BLaER1 (cell line): ENCODE measurements at regions not wholly inside any gene's neighbourhood (a gene's known extent, or its start where the extent isn't known, plus 50 kb on each side); places are given as distances from the start of the nearest gene placed in this dataset.

Experiments
- H3K27ac ChIP-seq: shearing (Covaris generic); formaldehyde crosslinking; 2 replicates; pipeline ENCODE4 v1.8.1; 2022
- H3K27me3 ChIP-seq: shearing (Covaris generic); formaldehyde crosslinking; 2 replicates; pipeline ENCODE4 v1.8.1; 2022
- H3K36me3 ChIP-seq: shearing (Covaris generic); formaldehyde crosslinking; 2 replicates; pipeline ENCODE4 v1.8.1; 2022
- H3K4me1 ChIP-seq: shearing (Covaris generic); formaldehyde crosslinking; 2 replicates; pipeline ENCODE4 v1.8.1; 2022
- H3K4me2 ChIP-seq: shearing (Covaris generic); formaldehyde crosslinking; 2 replicates; pipeline ENCODE4 v1.8.1; 2022
- H3K4me3 ChIP-seq: shearing (Covaris generic); formaldehyde crosslinking; 2 replicates; pipeline ENCODE4 v1.8.1; 2022
- H3K9ac ChIP-seq: shearing (Covaris generic); formaldehyde crosslinking; 2 replicates; pipeline ENCODE4 v1.8.1; 2022
- H3K9me3 ChIP-seq: shearing (Covaris generic); formaldehyde crosslinking; 2 replicates; pipeline ENCODE4 v1.8.1; 2022
- H4K20me1 ChIP-seq: shearing (Covaris generic); formaldehyde crosslinking; 2 replicates; pipeline ENCODE4 v1.8.1; 2022
- Cebpa-rat ChIP-seq: shearing (Covaris generic); IDR thresholded peaks from 2 replicates; pipeline ENCODE4 v1.8.1; 2022

- H3K4me2 ChIP-seq, result peak overlapping the region; percentile 45
- H3K4me3 ChIP-seq, result no peak overlapping the region
- H3K9ac ChIP-seq, result no peak overlapping the region; the same call in 1 of the 2 replicates
- H3K9me3 ChIP-seq, result no peaks in the 10 kb centered on the region
- H3K4me1 ChIP-seq, result peaks cover 80% of the 10 kb centered on the region
- H3K27me3 ChIP-seq, result no peaks in the 10 kb centered on the region
- H4K20me1 ChIP-seq, result no peaks in the 10 kb centered on the region
- no peak for TF ChIP-seq Cebpa-rat
- peak overlapping the region; percentile 27 for H3K27ac ChIP-seq
- H3K36me3 ChIP-seq, result no peaks in the 10 kb centered on the region
Observed at GRCh38 chr20:19943061-19943521, 74.1 kb upstream of the NAA20 start.

GRCh38 chr20:19944772-19945459 lies 72.2 kb upstream of the NAA20 start:
- peaks cover 66% of the 10 kb centered on the region for H3K4me1 ChIP-seq
- H4K20me1 ChIP-seq, result no peaks in the 10 kb centered on the region
- H3K4me3 ChIP-seq, result no peak overlapping the region
- TF ChIP-seq Cebpa-rat, result no peak
- no peaks in the 10 kb centered on the region for H3K9me3 ChIP-seq
- no peaks in the 10 kb centered on the region for H3K27me3 ChIP-seq
- H3K4me2 ChIP-seq, result peak overlapping the region; percentile 63
- H3K9ac ChIP-seq, result no peak overlapping the region
- no peak overlapping the region for H3K27ac ChIP-seq
- H3K36me3 ChIP-seq, result no peaks in the 10 kb centered on the region

GRCh38 chr20:19945732-19946670 lies 71.2 kb upstream of the NAA20 start:
- Histone ChIP-seq H3K27me3 (no peaks in the 10 kb centered on the region), H3K36me3 (no peaks in the 10 kb centered on the region), H3K4me3 (no peak overlapping the region), H3K4me2 (peak overlapping the region; percentile 63), H4K20me1 (no peaks in the 10 kb centered on the region), H3K27ac (peak overlapping the region; percentile 51; the same call in 1 of the 2 replicates), H3K9me3 (no peaks in the 10 kb centered on the region), H3K9ac (peak overlapping the region; percentile 16; the same call in 1 of the 2 replicates), H3K4me1 (peaks cover 55% of the 10 kb centered on the region)
- no peak for TF ChIP-seq Cebpa-rat

GRCh38 chr20:19947611-19948264 lies 69.4 kb upstream of the NAA20 start:
- Histone ChIP-seq H3K36me3 (no peaks in the 10 kb centered on the region), H3K4me3 (no peak overlapping the region), H3K9ac (no peak overlapping the region), H4K20me1 (no peaks in the 10 kb centered on the region), H3K4me2 (no peak overlapping the region), H3K4me1 (peaks cover 53% of the 10 kb centered on the region), H3K9me3 (no peaks in the 10 kb centered on the region), H3K27ac (no peak overlapping the region), H3K27me3 (no peaks in the 10 kb centered on the region)
- no peak for TF ChIP-seq Cebpa-rat

- peaks cover 54% of the 10 kb centered on the region for H3K4me1 ChIP-seq
- H4K20me1 ChIP-seq, result no peaks in the 10 kb centered on the region
- no peaks in the 10 kb centered on the region for H3K27me3 ChIP-seq
- H3K27ac ChIP-seq, result no peak overlapping the region
- H3K4me3 ChIP-seq, result no peak overlapping the region
- no peaks in the 10 kb centered on the region for H3K36me3 ChIP-seq
- TF ChIP-seq Cebpa-rat, result no peak
- H3K9ac ChIP-seq, result no peak overlapping the region
- H3K4me2 ChIP-seq, result no peak overlapping the region
- no peaks in the 10 kb centered on the region for H3K9me3 ChIP-seq
Observed at GRCh38 chr20:19949195-19949867, 67.8 kb upstream of the NAA20 start.

- Histone ChIP-seq H3K9ac (no peak overlapping the region), H4K20me1 (no peaks in the 10 kb centered on the region), H3K27me3 (no peaks in the 10 kb centered on the region), H3K4me2 (no peak overlapping the region), H3K4me3 (no peak overlapping the region), H3K4me1 (peaks cover 52% of the 10 kb centered on the region), H3K9me3 (no peaks in the 10 kb centered on the region), H3K36me3 (no peaks in the 10 kb centered on the region), H3K27ac (no peak overlapping the region)
- no peak for TF ChIP-seq Cebpa-rat
Observed at GRCh38 chr20:19950042-19950441, 67.1 kb upstream of the NAA20 start.

GRCh38 chr20:19952392-19952791 lies 64.8 kb upstream of the NAA20 start:
- H3K9me3 ChIP-seq, result 0 out of 2 replicates have a peak, but pooled peaks cover 3% of the 10 kb centered on the region
- H3K27me3 ChIP-seq, result no peaks in the 10 kb centered on the region
- no peak for TF ChIP-seq Cebpa-rat
- no peak overlapping the region for H3K9ac ChIP-seq
- H3K27ac ChIP-seq, result peak overlapping the region; percentile 10; the same call in 1 of the 2 replicates
- H4K20me1 ChIP-seq, result no peaks in the 10 kb centered on the region
- H3K4me3 ChIP-seq, result no peak overlapping the region
- H3K4me2 ChIP-seq, result peak overlapping the region; percentile 69
- peaks cover 37% of the 10 kb centered on the region for H3K4me1 ChIP-seq
- H3K36me3 ChIP-seq, result peaks cover 11% of the 10 kb centered on the region

GRCh38 chr20:19953606-19954005 lies 63.6 kb upstream of the NAA20 start:
- no peak for TF ChIP-seq Cebpa-rat

GRCh38 chr20:19956976-19957375 lies 60.2 kb upstream of the NAA20 start:
- no peak overlapping the region for H3K4me2 ChIP-seq
- no peaks in the 10 kb centered on the region for H3K27me3 ChIP-seq
- H3K4me1 ChIP-seq, result peaks cover 44% of the 10 kb centered on the region
- H3K4me3 ChIP-seq, result no peak overlapping the region
- H3K9me3 ChIP-seq, result 0 out of 2 replicates have a peak, but pooled peaks cover 3% of the 10 kb centered on the region
- H3K27ac ChIP-seq, result no peak overlapping the region
- no peak overlapping the region for H3K9ac ChIP-seq
- TF ChIP-seq Cebpa-rat, result no peak
- no peaks in the 10 kb centered on the region for H4K20me1 ChIP-seq
- H3K36me3 ChIP-seq, result peaks cover 22% of the 10 kb centered on the region

More at GRCh38 chr20:19953606-19954005, 63.6 kb upstream of the NAA20 start:
- Histone ChIP-seq H3K4me2 (peak overlapping the region; percentile 69), H3K9ac (no peak overlapping the region), H3K9me3 (0 out of 2 replicates have a peak, but pooled peaks cover 3% of the 10 kb centered on the region), H4K20me1 (no peaks in the 10 kb centered on the region), H3K36me3 (peaks cover 22% of the 10 kb centered on the region), H3K4me1 (peaks cover 37% of the 10 kb centered on the region), H3K27ac (peak overlapping the region; percentile 32), H3K4me3 (no peak overlapping the region), H3K27me3 (no peaks in the 10 kb centered on the region)
